Lower lobe of right lung (tissue), 2 donors: ENCODE measurements at regions not wholly inside any gene's neighbourhood (a gene's known extent, or its start where the extent isn't known, plus 50 kb on each side); places are given as distances from the start of the nearest gene placed in this dataset.

ENCODE experiments used
- ATAC-seq, 2 donors: fragments of 200-7000 bp; cut with Tn5 transposase; one replicate each; pipeline ENCODE4 v1.9.1; 2020 to 2022; ENCODE audit warnings: mild to moderate bottlenecking in 2 of 2, moderate library complexity in 2 of 2
- DNase-seq: peaks from one replicate; pipeline ENCODE4 v3.0.0-alpha.2; 2020
- H3K27ac ChIP-seq: fragments of 200-600 bp; one replicate; pipeline ENCODE4 v1.8.0; 2022
- H3K27me3 ChIP-seq: fragments of 200-600 bp; one replicate; pipeline ENCODE4 v1.8.0; 2022; ENCODE audit warnings: low read depth
- H3K36me3 ChIP-seq: fragments of 200-600 bp; one replicate; pipeline ENCODE4 v1.8.0; 2022; ENCODE audit warnings: mild to moderate bottlenecking
- H3K4me1 ChIP-seq: fragments of 200-600 bp; one replicate; pipeline ENCODE4 v1.8.0; 2022
- H3K4me3 ChIP-seq: fragments of 200-600 bp; one replicate; pipeline ENCODE4 v1.8.0; 2022; ENCODE audit warnings: mild to moderate bottlenecking
- H3K9me3 ChIP-seq: fragments of 200-600 bp; one replicate; pipeline ENCODE4 v1.8.0; 2022
- CTCF ChIP-seq: fragments of 200-600 bp; IDR thresholded peaks from one replicate; pipeline ENCODE4 v1.8.0; 2022; ENCODE audit warnings: antibody characterized with exemption, mild to moderate bottlenecking
- intact Hi-C: fragments of 100-400 bp; cut with DNase I; formaldehyde crosslinking; loops from one replicate; pipeline ENCODE4 v1.11.0; 2022
- donor health status: DM: no; HTN: yes; CAD: no; lungs with severe emphysema.

GRCh38 chr2:217105733-217106649, 246.1 kb upstream of the TNP1 start:
- H3K27ac ChIP-seq, result no peak overlapping the region
- no peaks in the 10 kb centered on the region for H3K27me3 ChIP-seq
- DNase-seq (no peak), ATAC-seq (peak; percentile 76 to 77)
- intact Hi-C loops, result no loop called here
- H3K4me3 ChIP-seq, result no peak overlapping the region
- no peaks in the 10 kb centered on the region for H3K4me1 ChIP-seq
- no peak for TF ChIP-seq CTCF
- H3K36me3 ChIP-seq, result no peaks in the 10 kb centered on the region
- H3K9me3 ChIP-seq, result no peaks in the 10 kb centered on the region

GRCh38 chr2:217103752-217104545, 244.1 kb upstream of the TNP1 start:
- Histone ChIP-seq H3K36me3 (no peaks in the 10 kb centered on the region), H3K27me3 (no peaks in the 10 kb centered on the region), H3K27ac (no peak overlapping the region), H3K9me3 (no peaks in the 10 kb centered on the region), H3K4me1 (no peaks in the 10 kb centered on the region), H3K4me3 (no peak overlapping the region)
- no peak for DNase-seq
- TF ChIP-seq CTCF, result no peak
- intact Hi-C loops, result no loop called here
- no peak for ATAC-seq

GRCh38 chr2:217102956-217103355, 243.1 kb upstream of the TNP1 start:
- Histone ChIP-seq H3K27ac (no peak overlapping the region), H3K4me3 (no peak overlapping the region), H3K4me1 (no peaks in the 10 kb centered on the region), H3K36me3 (no peaks in the 10 kb centered on the region), H3K27me3 (no peaks in the 10 kb centered on the region), H3K9me3 (no peaks in the 10 kb centered on the region)
- DNase-seq (no peak), ATAC-seq (no peak)
- no peak for TF ChIP-seq CTCF
- intact Hi-C loops, result no loop called here

- intact Hi-C loops, result no loop called here
- ATAC-seq (no peak), DNase-seq (no peak)
- Histone ChIP-seq H3K27ac (no peak overlapping the region), H3K9me3 (no peaks in the 10 kb centered on the region), H3K36me3 (no peaks in the 10 kb centered on the region), H3K4me3 (no peak overlapping the region), H3K4me1 (no peaks in the 10 kb centered on the region), H3K27me3 (no peaks in the 10 kb centered on the region)
- TF ChIP-seq CTCF, result no peak
These were observed 242.1 kb upstream of the TNP1 start for GRCh38 chr2:217101972-217102371.

- no peaks in the 10 kb centered on the region for H3K27me3 ChIP-seq
- intact Hi-C loops, result no loop called here
- no peak overlapping the region for H3K4me3 ChIP-seq
- no peak for DNase-seq
- no peaks in the 10 kb centered on the region for H3K9me3 ChIP-seq
- H3K36me3 ChIP-seq, result no peaks in the 10 kb centered on the region
- no peaks in the 10 kb centered on the region for H3K4me1 ChIP-seq
- H3K27ac ChIP-seq, result no peak overlapping the region
- no peak for TF ChIP-seq CTCF
- no peak for ATAC-seq
These were observed 239.7 kb upstream of the TNP1 start for GRCh38 chr2:217099561-217099960.
